H1 (cell line): ENCODE measurements at regions not wholly inside any gene's neighbourhood (a gene's known extent, or its start where the extent isn't known, plus 50 kb on each side); places are given as distances from the start of the nearest gene placed in this dataset.

Experiments used
- CTCF ChIA-PET: fragments of 300-600 bp; sonication (Branson Sonifier 250); formaldehyde crosslinking; loops from one replicate; lab custom pipeline; 2021; ENCODE audit not compliant: partially characterized antibody; lab: Charles Lee
- POLR2A ChIA-PET: fragments of 300-600 bp; sonication (Branson Sonifier 250); formaldehyde crosslinking; loops from one replicate; lab custom pipeline; 2021; ENCODE audit warnings: inconsistent platforms; ENCODE audit not compliant: partially characterized antibody; lab: Charles Lee
- DNase-seq, 2 experiments: peaks; one replicate each; pipeline versions ENCODE4 v3.0.0 to v3.0.0-alpha.2; 2010 to 2022; ENCODE audit warnings: low spot score in 2 of 2, low read depth in 1 of 2, mixed read lengths in 1 of 2
- FAIRE-seq: peaks from 2 replicates; lab custom pipeline; 2011; peaks lifted over from hg19 to GRCh38; lab: Jason Lieb, UNC
- H2AFZ ChIP-seq: 2 replicates; pipeline ENCODE4 v1.8.1; 2012; ENCODE audit warnings: low read length, inconsistent platforms
- H2AK5ac ChIP-seq: 2 replicates; pipeline ENCODE4 v1.6.1; 2013; ENCODE audit warnings: low read depth, low read length
- H2BK120ac ChIP-seq: replicated peaks from 2 replicates; pipeline ENCODE3; 2013; ENCODE audit warnings: low read depth, low read length, inconsistent platforms
- H2BK12ac ChIP-seq: 2 replicates; pipeline ENCODE4 v1.6.1; 2013; ENCODE audit warnings: low read depth, low read length
- H2BK15ac ChIP-seq: 2 replicates; pipeline ENCODE4 v1.6.1; 2013; ENCODE audit warnings: low read length
- H2BK20ac ChIP-seq: 2 replicates; pipeline ENCODE4 v1.6.1; 2013; ENCODE audit warnings: low read length
- H2BK5ac ChIP-seq: 2 replicates; pipeline ENCODE4 v1.6.1; 2013; ENCODE audit warnings: low read depth, low read length
- H3K14ac ChIP-seq: 2 replicates; pipeline ENCODE4 v1.6.1; 2013; ENCODE audit warnings: inconsistent platforms; ENCODE audit not compliant: insufficient read length
- H3K18ac ChIP-seq: 2 replicates; pipeline ENCODE4 v1.6.1; 2013; ENCODE audit warnings: low read length; ENCODE audit errors: extremely low read depth
- H3K23ac ChIP-seq: 2 replicates; pipeline ENCODE4 v1.6.1; 2013; ENCODE audit warnings: inconsistent platforms; ENCODE audit not compliant: insufficient read length
- H3K23me2 ChIP-seq: 2 replicates; pipeline ENCODE4 v1.6.1; 2013; ENCODE audit warnings: low read depth, low read length
- H3K27ac ChIP-seq: 2 replicates; pipeline ENCODE4 v1.6.1; 2011; ENCODE audit warnings: low read depth, low read length, inconsistent platforms
- H3K27me3 ChIP-seq, 4 experiments: replicated peaks in 1 of 4; 1 replicate in 1 of 4; 2 replicates in 3 of 4; pipeline versions ENCODE4 v1.6.1 to v1.8.1; 2011 to 2013; ENCODE audit warnings: low read length in 3 of 4, mild to moderate bottlenecking in 3 of 4, inconsistent platforms in 2 of 4, mixed read lengths in 2 of 4, moderate library complexity in 1 of 4; ENCODE audit not compliant: control insufficient read depth in 3 of 4, insufficient read depth in 3 of 4; ENCODE audit errors: extremely low read depth in 1 of 4
- H3K36me3 ChIP-seq, 4 experiments: 2 replicates each; pipeline versions ENCODE4 v1.6.1 to v1.8.1; 2011 to 2013; ENCODE audit warnings: mild to moderate bottlenecking in 4 of 4, low read length in 3 of 4, moderate library complexity in 2 of 4, control low read depth in 1 of 4, inconsistent platforms in 1 of 4; ENCODE audit not compliant: insufficient read depth in 4 of 4, control insufficient read depth in 2 of 4
- H3K4ac ChIP-seq: replicated peaks from 2 replicates; pipeline ENCODE3; 2013; ENCODE audit warnings: low read length, low read depth, mixed read lengths, inconsistent platforms; ENCODE audit not compliant: insufficient read length
- H3K4me1 ChIP-seq, 4 experiments: replicated peaks in 1 of 4; 1 replicate in 1 of 4; 2 replicates in 3 of 4; pipeline versions ENCODE4 v1.6.1 to v1.8.1; 2011 to 2013; ENCODE audit warnings: low read length in 3 of 4, inconsistent platforms in 2 of 4, mixed read lengths in 1 of 4; ENCODE audit not compliant: insufficient read depth in 4 of 4, control insufficient read depth in 3 of 4
- H3K4me2 ChIP-seq, 2 experiments: 2 replicates each; pipeline versions ENCODE4 v1.6.1 to v1.8.1; 2011 to 2013; ENCODE audit warnings: low read depth in 2 of 2, low read length in 2 of 2, control low read depth in 1 of 2, inconsistent platforms in 1 of 2, mild to moderate bottlenecking in 1 of 2; ENCODE audit not compliant: insufficient read depth in 1 of 2
- H3K4me3 ChIP-seq, 4 experiments: fragments of 200-600, 300-600 bp in 1 of 4; sonication (generic), shearing (Covaris generic), sonication (Bioruptor Twin) in 1 of 4; 2 replicates each; pipeline versions ENCODE4 v1.5.1 to v1.8.1; 2011 to 2016; ENCODE audit warnings: low read length in 4 of 4, low read depth in 3 of 4, control low read depth in 2 of 4, inconsistent platforms in 2 of 4, mild to moderate bottlenecking in 2 of 4, mixed read lengths in 1 of 4, moderate library complexity in 1 of 4; ENCODE audit not compliant: insufficient read depth in 2 of 4; ENCODE audit errors: extremely low read depth in 1 of 4
- H3K56ac ChIP-seq: replicated peaks from 2 replicates; pipeline ENCODE3; 2013; ENCODE audit warnings: low read depth, mild to moderate bottlenecking, mixed read lengths, low read length, inconsistent platforms; ENCODE audit not compliant: insufficient read length
- H3K79me1 ChIP-seq: 2 replicates; pipeline ENCODE4 v1.6.1; 2013; ENCODE audit warnings: low read depth, low read length, control low read depth
- H3K79me2 ChIP-seq, 2 experiments: 2 replicates each; pipeline versions ENCODE4 v1.6.1 to v1.8.1; 2012 to 2013; ENCODE audit warnings: low read length in 2 of 2, mild to moderate bottlenecking in 2 of 2, inconsistent platforms in 1 of 2; ENCODE audit not compliant: insufficient read depth in 2 of 2, control insufficient read depth in 1 of 2
- H3K9ac ChIP-seq, 4 experiments: replicated peaks in 1 of 4; 1 replicate in 1 of 4; 2 replicates in 3 of 4; pipeline versions ENCODE4 v1.6.1 to v1.8.1; 2011 to 2013; ENCODE audit warnings: low read depth in 3 of 4, low read length in 3 of 4, control low read depth in 2 of 4, mild to moderate bottlenecking in 2 of 4, moderate library complexity in 2 of 4, inconsistent platforms in 1 of 4; ENCODE audit errors: extremely low read depth in 1 of 4
- H3K9me3 ChIP-seq, 2 experiments: 2 replicates each; pipeline versions ENCODE4 v1.6.1 to v1.8.1; 2012 to 2013; ENCODE audit warnings: mild to moderate bottlenecking in 2 of 2, moderate library complexity in 2 of 2, control low read depth in 1 of 2, inconsistent platforms in 1 of 2, low read depth in 1 of 2, low read length in 1 of 2, mixed read lengths in 1 of 2; ENCODE audit not compliant: insufficient read depth in 2 of 2
- H4K20me1 ChIP-seq, 2 experiments: replicated peaks in 1 of 2; 2 replicates each; pipeline versions ENCODE3 to v1.8.1; 2011 to 2013; ENCODE audit warnings: inconsistent platforms in 2 of 2, low read length in 2 of 2, mild to moderate bottlenecking in 1 of 2; ENCODE audit not compliant: insufficient read depth in 2 of 2, control insufficient read depth in 1 of 2
- H4K5ac ChIP-seq: 2 replicates; pipeline ENCODE4 v1.6.1; 2013; ENCODE audit warnings: low read length, low read depth, mixed read lengths, inconsistent platforms; ENCODE audit not compliant: insufficient read length
- H4K8ac ChIP-seq: 2 replicates; pipeline ENCODE4 v1.8.0; 2013; ENCODE audit warnings: mild to moderate bottlenecking, moderate library complexity, low read length, inconsistent platforms; ENCODE audit not compliant: insufficient read depth; ENCODE audit errors: extremely low read depth
- H4K91ac ChIP-seq: replicated peaks from 2 replicates; pipeline ENCODE3; 2013; ENCODE audit warnings: low read length, mixed read lengths, inconsistent platforms; ENCODE audit not compliant: insufficient read length
- BCL11A ChIP-seq, 2 experiments: IDR thresholded peaks; one replicate each; pipeline ENCODE4 v1.6.1; 2011; ENCODE audit warnings: low read depth in 2 of 2, low read length in 2 of 2, mild to moderate bottlenecking in 2 of 2
- CEBPB ChIP-seq: IDR thresholded peaks from 2 replicates; pipeline ENCODE4 v1.6.1; 2012; ENCODE audit warnings: low read depth, low read length
- CHD1 ChIP-seq: IDR thresholded peaks from 2 replicates; pipeline ENCODE4 v1.6.1; 2012; ENCODE audit warnings: low read depth, low read length, improper control_type of control experiment
- EP300 ChIP-seq, 2 experiments: IDR thresholded peaks; 1 replicate in 1 of 2; 2 replicates in 1 of 2; pipeline ENCODE4 v1.6.1; 2011 to 2012; ENCODE audit warnings: low read depth in 2 of 2, low read length in 2 of 2, mild to moderate bottlenecking in 2 of 2, borderline replicate concordance in 1 of 2, inconsistent platforms in 1 of 2, moderate library complexity in 1 of 2
- NRF1 ChIP-seq: IDR thresholded peaks from 2 replicates; pipeline ENCODE4 v1.6.1; 2011; ENCODE audit warnings: mild to moderate bottlenecking, low read depth, low read length, improper control_type of control experiment
- SP1 ChIP-seq: IDR thresholded peaks from 2 replicates; pipeline ENCODE4 v1.6.1; 2011; ENCODE audit warnings: low read depth, low read length
- TAF7 ChIP-seq: optimal IDR thresholded peaks from 2 replicates; pipeline ENCODE3; 2011; ENCODE audit warnings: low read depth, mild to moderate bottlenecking, inconsistent platforms, low read length, moderate library complexity, borderline replicate concordance
- WGBS, 2 experiments: shearing (Covaris generic) in 1 of 2; methylation state at CpG; one replicate each; pipeline versions ENCODE4 v1.1.6 to v1.1.7; 2013 to 2015; ENCODE audit warnings: low lambda C conversion rate in 2 of 2, mixed read lengths in 2 of 2, inconsistent platforms in 1 of 2, low coverage in 1 of 2, missing lambda C conversion rate in 1 of 2; ENCODE audit not compliant: insufficient replicate concordance in 2 of 2, insufficient coverage in 1 of 2, insufficient read length in 1 of 2; ENCODE audit errors: extremely low coverage in 1 of 2, missing lambda C conversion rate in 1 of 2; 5-methylcytosine and 5-hydroxymethylcytosine counted together
- TF ChIP-seq, protein P1 (sequence below), 3 experiments: IDR thresholded peaks; 1 replicate in 2 of 3; 2 replicates in 1 of 3; pipeline versions ENCODE4 v1.5.1 to v1.6.1; 2011; ENCODE audit warnings: low read length in 3 of 3, mild to moderate bottlenecking in 3 of 3, inconsistent platforms in 2 of 3, low read depth in 1 of 3, moderate library complexity in 1 of 3; ENCODE audit not compliant: insufficient read depth in 1 of 3; ENCODE audit errors: control extremely low read depth in 1 of 3

GRCh38 chr6:146874278-146875018 is 275.7 kb downstream of the ADGB start:
- no peaks in the 10 kb centered on the region for H3K4me1 ChIP-seq
- ChIA-PET CTCF (no interaction called here), POLR2A (no interaction called here)
- H2BK5ac ChIP-seq: no peak overlapping the region
- H2AFZ ChIP-seq: no peak overlapping the region
- no peak overlapping the region for H2BK12ac ChIP-seq
- no peak overlapping the region for H3K18ac ChIP-seq
- H3K23me2 ChIP-seq: no peaks in the 10 kb centered on the region
- no peak overlapping the region for H2BK120ac ChIP-seq
- H3K56ac ChIP-seq: no peak overlapping the region
- 95% methylated on average over 4 of the region's 4 CpGs; no CpG with 5 or more reads in 1 of the 2 experiments for WGBS, 2 experiments
- no peak overlapping the region for H3K4me2 ChIP-seq
- H3K9me3 ChIP-seq: no peaks in the 10 kb centered on the region
- H3K14ac ChIP-seq: no peak overlapping the region
- no peak overlapping the region for H4K8ac ChIP-seq
- no peak overlapping the region for H3K23ac ChIP-seq
- no peak for DNase-seq
- H3K4me3 ChIP-seq: no peak overlapping the region
- TF ChIP-seq, protein P1, sequence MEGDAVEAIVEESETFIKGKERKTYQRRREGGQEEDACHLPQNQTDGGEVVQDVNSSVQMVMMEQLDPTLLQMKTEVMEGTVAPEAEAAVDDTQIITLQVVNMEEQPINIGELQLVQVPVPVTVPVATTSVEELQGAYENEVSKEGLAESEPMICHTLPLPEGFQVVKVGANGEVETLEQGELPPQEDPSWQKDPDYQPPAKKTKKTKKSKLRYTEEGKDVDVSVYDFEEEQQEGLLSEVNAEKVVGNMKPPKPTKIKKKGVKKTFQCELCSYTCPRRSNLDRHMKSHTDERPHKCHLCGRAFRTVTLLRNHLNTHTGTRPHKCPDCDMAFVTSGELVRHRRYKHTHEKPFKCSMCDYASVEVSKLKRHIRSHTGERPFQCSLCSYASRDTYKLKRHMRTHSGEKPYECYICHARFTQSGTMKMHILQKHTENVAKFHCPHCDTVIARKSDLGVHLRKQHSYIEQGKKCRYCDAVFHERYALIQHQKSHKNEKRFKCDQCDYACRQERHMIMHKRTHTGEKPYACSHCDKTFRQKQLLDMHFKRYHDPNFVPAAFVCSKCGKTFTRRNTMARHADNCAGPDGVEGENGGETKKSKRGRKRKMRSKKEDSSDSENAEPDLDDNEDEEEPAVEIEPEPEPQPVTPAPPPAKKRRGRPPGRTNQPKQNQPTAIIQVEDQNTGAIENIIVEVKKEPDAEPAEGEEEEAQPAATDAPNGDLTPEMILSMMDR (IDR thresholded peaks at IDR 0.05; ENCODE audit: control extremely low read depth in 1 of 3, insufficient read depth in 1 of 3, low read depth in 1 of 3, low read length in 3 of 3): no peak
- TF ChIP-seq TAF7 (no peak), SP1 (no peak), BCL11A (IDR thresholded peaks at IDR 0.05; ENCODE audit: low read depth in 2 of 2, low read length in 2 of 2) (no peak), CHD1 (no peak), EP300 (IDR thresholded peaks at IDR 0.05; ENCODE audit: borderline replicate concordance in 1 of 2, low read depth in 2 of 2, low read length in 2 of 2) (no peak), NRF1 (no peak), CEBPB (no peak)
- no peak overlapping the region for H2BK20ac ChIP-seq
- no peak overlapping the region for H3K9ac ChIP-seq
- no peaks in the 10 kb centered on the region for H4K20me1 ChIP-seq
- H4K5ac ChIP-seq: no peak overlapping the region
- H3K27ac ChIP-seq: no peak overlapping the region
- H3K79me1 ChIP-seq: no peaks in the 10 kb centered on the region
- no peak overlapping the region for H2BK15ac ChIP-seq
- no peaks in the 10 kb centered on the region for H3K36me3 ChIP-seq
- H3K4ac ChIP-seq: no peak overlapping the region
- H3K27me3 ChIP-seq: no peaks in the 10 kb centered on the region
- no peak overlapping the region for H2AK5ac ChIP-seq
- H3K79me2 ChIP-seq: no peaks in the 10 kb centered on the region
- no peak overlapping the region for H4K91ac ChIP-seq
- FAIRE-seq: no peak
